Upper lobe of left lung (tissue), 6 donors: ENCODE measurements at regions not wholly inside any gene's neighbourhood (a gene's known extent, or its start where the extent isn't known, plus 50 kb on each side); places are given as distances from the start of the nearest gene placed in this dataset.

Experiments used
- ATAC-seq, 2 donors: fragments of 200-7000 bp; cut with Tn5 transposase; one replicate each; pipeline ENCODE4 v1.9.1; 2022; ENCODE audit warnings: mild to moderate bottlenecking in 2 of 2, moderate library complexity in 2 of 2; ENCODE audit not compliant: low FRiP score in 2 of 2
- DNase-seq, 2 donors: peaks; one replicate each; pipeline ENCODE4 v3.0.0-alpha.2; 2019 to 2020
- H3K27ac ChIP-seq, 4 donors: fragments of 200-600 bp; sonication (generic); one replicate each; pipeline ENCODE4 v1.5.1; 2016 to 2019
- H3K27me3 ChIP-seq, 4 donors: fragments of 200-600 bp; sonication (generic); one replicate each; pipeline ENCODE4 v1.5.1; 2017 to 2019
- H3K36me3 ChIP-seq, 4 donors: fragments of 200-600 bp; sonication (generic); one replicate each; pipeline ENCODE4 v1.5.1; 2016 to 2019
- H3K4me1 ChIP-seq, 4 donors: fragments of 200-600 bp; sonication (generic); one replicate each; pipeline ENCODE4 v1.5.1; 2018 to 2019
- H3K4me3 ChIP-seq, 4 donors: fragments of 200-600 bp; sonication (generic); one replicate each; pipeline ENCODE4 v1.5.1; 2017 to 2019; ENCODE audit warnings: mild to moderate bottlenecking in 2 of 4, moderate library complexity in 1 of 4
- H3K9me3 ChIP-seq, 4 donors: fragments of 200-600 bp; sonication (generic); one replicate each; pipeline ENCODE4 v1.5.1; 2018 to 2019
- CTCF ChIP-seq, 6 experiments: fragments of 450-650 bp in 4 of 6; fragments of 200-600 bp in 2 of 6; sonication (generic) in 2 of 6; IDR thresholded peaks; one replicate each; pipeline ENCODE4 v1.5.1; 2016 to 2019; ENCODE audit warnings: antibody characterized with exemption in 6 of 6
- EP300 ChIP-seq, 4 donors: sonication (generic); formaldehyde crosslinking; IDR thresholded peaks; one replicate each; pipeline ENCODE4 v1.5.1; 2017; ENCODE audit warnings: antibody characterized with exemption in 4 of 4, control low read depth in 2 of 4
- POLR2A ChIP-seq, 4 donors: fragments of 450-650 bp; IDR thresholded peaks; one replicate each; pipeline ENCODE4 v1.5.1; 2016 to 2017; ENCODE audit warnings: antibody characterized with exemption in 4 of 4, mild to moderate bottlenecking in 2 of 4
- POLR2AphosphoS5 ChIP-seq, 2 donors: sonication (generic); formaldehyde crosslinking; IDR thresholded peaks; one replicate each; pipeline ENCODE4 v1.5.1; 2017; ENCODE audit warnings: antibody characterized with exemption in 2 of 2
- WGBS, 2 donors: methylation state at CpG; one replicate each; pipeline ENCODE4 v1.1.5; 2017 to 2018; 5-methylcytosine and 5-hydroxymethylcytosine counted together
- donor health status: DM: no; HTN: no; CAD: no; lungs with moderate emphysema.
- donor health status: DM: no; HTN: yes; CAD: no; lungs with severe emphysema.

- no peak for TF ChIP-seq POLR2AphosphoS5 (IDR thresholded peaks at IDR 0.05)
- no peak for TF ChIP-seq POLR2A (IDR thresholded peaks at IDR 0.05)
- TF ChIP-seq EP300 (IDR thresholded peaks at IDR 0.05), result no peak
- no peak for TF ChIP-seq CTCF (IDR thresholded peaks at IDR 0.05)
- DNase-seq (no peak), ATAC-seq (no peak)
- H3K27me3 ChIP-seq, result no peaks in the 10 kb centered on the region
- no peaks in the 10 kb centered on the region for H3K4me1 ChIP-seq
- no peak overlapping the region for H3K27ac ChIP-seq
- no peaks in the 10 kb centered on the region for H3K9me3 ChIP-seq
- no peaks in the 10 kb centered on the region for H3K36me3 ChIP-seq
- H3K4me3 ChIP-seq, result no peak overlapping the region
- 67 to 71% methylated on average over 3 of the region's 3 CpGs for WGBS, 2 donors
These were observed 647.7 kb upstream of the WWC1 start for GRCh38 chr5:167643631-167644280.

- Histone ChIP-seq H3K4me3 (no peak overlapping the region), H3K4me1 (no peaks in the 10 kb centered on the region), H3K36me3 (no peaks in the 10 kb centered on the region), H3K9me3 (no peaks in the 10 kb centered on the region), H3K27ac (no peak overlapping the region), H3K27me3 (no peaks in the 10 kb centered on the region)
- no peak for ATAC-seq
- TF ChIP-seq POLR2AphosphoS5 (IDR thresholded peaks at IDR 0.05) (peak in 1 of 2 donors; percentile 27), EP300 (IDR thresholded peaks at IDR 0.05) (no peak), POLR2A (IDR thresholded peaks at IDR 0.05) (no peak), CTCF (IDR thresholded peaks at IDR 0.05) (no peak)
- no peak for DNase-seq
- 75 to 77% methylated on average over 2 of the region's 2 CpGs for WGBS, 2 donors
These were observed 646.8 kb upstream of the WWC1 start for GRCh38 chr5:167644619-167645018.

- TF ChIP-seq EP300 (IDR thresholded peaks at IDR 0.05), result no peak
- TF ChIP-seq POLR2A (IDR thresholded peaks at IDR 0.05), result no peak
- TF ChIP-seq CTCF (IDR thresholded peaks at IDR 0.05), result no peak
- TF ChIP-seq POLR2AphosphoS5 (IDR thresholded peaks at IDR 0.05), result no peak
- Histone ChIP-seq H3K4me3 (no peak overlapping the region), H3K27ac (no peak overlapping the region), H3K27me3 (no peaks in the 10 kb centered on the region), H3K9me3 (no peaks in the 10 kb centered on the region), H3K36me3 (no peaks in the 10 kb centered on the region), H3K4me1 (no peaks in the 10 kb centered on the region)
- 90 to 96% methylated on average over 1 of the region's 1 CpG for WGBS, 2 donors
- ATAC-seq, result no peak
- no peak for DNase-seq
These were observed 642.0 kb upstream of the WWC1 start for GRCh38 chr5:167649471-167649870.

- WGBS, 2 donors, result 75 to 80% methylated on average over 3 of the region's 3 CpGs
- no peak for ATAC-seq
- no peak for TF ChIP-seq CTCF (IDR thresholded peaks at IDR 0.05)
- TF ChIP-seq POLR2AphosphoS5 (IDR thresholded peaks at IDR 0.05), result no peak
- TF ChIP-seq EP300 (IDR thresholded peaks at IDR 0.05), result no peak
- TF ChIP-seq POLR2A (IDR thresholded peaks at IDR 0.05), result no peak
These were observed 638.8 kb upstream of the WWC1 start for GRCh38 chr5:167652690-167653089.

GRCh38 chr5:167653645-167654106 lies 637.8 kb upstream of the WWC1 start:
- ATAC-seq (no peak), DNase-seq (no peak)
- Histone ChIP-seq H3K27ac (no peak overlapping the region), H3K27me3 (no peaks in the 10 kb centered on the region), H3K36me3 (no peaks in the 10 kb centered on the region), H3K4me1 (no peaks in the 10 kb centered on the region), H3K9me3 (no peaks in the 10 kb centered on the region), H3K4me3 (no peak overlapping the region)
- WGBS, 2 donors, result 93 to 100% methylated on average over 1 of the region's 1 CpG
- TF ChIP-seq CTCF (IDR thresholded peaks at IDR 0.05) (no peak), EP300 (IDR thresholded peaks at IDR 0.05) (no peak), POLR2AphosphoS5 (IDR thresholded peaks at IDR 0.05) (no peak), POLR2A (IDR thresholded peaks at IDR 0.05) (no peak)

More at GRCh38 chr5:167652690-167653089, 638.8 kb upstream of the WWC1 start:
- no peaks in the 10 kb centered on the region for H3K4me1 ChIP-seq
- no peak for DNase-seq
- H3K27me3 ChIP-seq, result no peaks in the 10 kb centered on the region
- no peaks in the 10 kb centered on the region for H3K36me3 ChIP-seq
- H3K4me3 ChIP-seq, result no peak overlapping the region
- no peaks in the 10 kb centered on the region for H3K9me3 ChIP-seq
- H3K27ac ChIP-seq, result no peak overlapping the region
